ENCODE measurements at regions not wholly inside any gene's neighbourhood (a gene's known extent, or its start where the extent isn't known, plus 50 kb on each side); places are given as distances from the start of the nearest gene placed in this dataset.

- H2BK15ac ChIP-seq (ENCODE audit: low read depth, low read length), result no peak overlapping the region
- no peak overlapping the region for H2BK120ac ChIP-seq (ENCODE audit: low read depth, low read length, poor library complexity, severe bottlenecking)
- no peak overlapping the region for H3K14ac ChIP-seq (ENCODE audit: insufficient read depth, low read length)
- DNase-seq, result no peak
- Mint-ChIP-seq H3K27me3 (ENCODE audit: low read depth) (no peaks in the 10 kb centered on the region; the same call in 1 of the 2 replicates), H3K27ac (no peak overlapping the region), H3K36me3 (ENCODE audit: insufficient read depth in 1 of 3, low read depth in 3 of 3) (peaks cover 0 to 6% (median 4%) of the 10 kb centered on the region in 3 experiments; a peak in 5 of 7 replicates), H3K9me3 (peaks cover 8 to 14% of the 10 kb centered on the region in 2 experiments; a peak in 4 of 5 replicates), H3K4me3 (no peak overlapping the region), H3K4me1 (peaks cover 4 to 13% of the 10 kb centered on the region in 2 experiments)
- H3K9ac ChIP-seq (ENCODE audit: extremely low read depth, insufficient read length, low read length), result no peak overlapping the region
- no peak overlapping the region for H3K4me2 ChIP-seq (ENCODE audit: insufficient read depth, insufficient read length, low read length)
- H4K20me1 ChIP-seq (ENCODE audit: control insufficient read depth, insufficient read depth, insufficient read length), result no peaks in the 10 kb centered on the region
- no peak overlapping the region for H2BK12ac ChIP-seq (ENCODE audit: insufficient read length, low read depth, low read length)
- no peak overlapping the region for H2BK20ac ChIP-seq (ENCODE audit: low read depth, low read length, poor library complexity, severe bottlenecking)
- no peak overlapping the region for H4K8ac ChIP-seq (replicated peaks; ENCODE audit: insufficient read length, low read depth, low read length)
- no peaks in the 10 kb centered on the region for H3K9me3 ChIP-seq (ENCODE audit: control insufficient read depth, low read depth, low read length)
- TF ChIP-seq, protein P1, sequence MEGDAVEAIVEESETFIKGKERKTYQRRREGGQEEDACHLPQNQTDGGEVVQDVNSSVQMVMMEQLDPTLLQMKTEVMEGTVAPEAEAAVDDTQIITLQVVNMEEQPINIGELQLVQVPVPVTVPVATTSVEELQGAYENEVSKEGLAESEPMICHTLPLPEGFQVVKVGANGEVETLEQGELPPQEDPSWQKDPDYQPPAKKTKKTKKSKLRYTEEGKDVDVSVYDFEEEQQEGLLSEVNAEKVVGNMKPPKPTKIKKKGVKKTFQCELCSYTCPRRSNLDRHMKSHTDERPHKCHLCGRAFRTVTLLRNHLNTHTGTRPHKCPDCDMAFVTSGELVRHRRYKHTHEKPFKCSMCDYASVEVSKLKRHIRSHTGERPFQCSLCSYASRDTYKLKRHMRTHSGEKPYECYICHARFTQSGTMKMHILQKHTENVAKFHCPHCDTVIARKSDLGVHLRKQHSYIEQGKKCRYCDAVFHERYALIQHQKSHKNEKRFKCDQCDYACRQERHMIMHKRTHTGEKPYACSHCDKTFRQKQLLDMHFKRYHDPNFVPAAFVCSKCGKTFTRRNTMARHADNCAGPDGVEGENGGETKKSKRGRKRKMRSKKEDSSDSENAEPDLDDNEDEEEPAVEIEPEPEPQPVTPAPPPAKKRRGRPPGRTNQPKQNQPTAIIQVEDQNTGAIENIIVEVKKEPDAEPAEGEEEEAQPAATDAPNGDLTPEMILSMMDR (conservative IDR thresholded peaks at IDR 0.05), result no peak
- H4K5ac ChIP-seq (ENCODE audit: insufficient read length, low read depth, low read length), result no peak overlapping the region
- H3K79me1 ChIP-seq (ENCODE audit: insufficient read depth, low read depth, low read length, poor library complexity, severe bottlenecking), result no peaks in the 10 kb centered on the region
- no peak overlapping the region for H2BK5ac ChIP-seq (ENCODE audit: insufficient read length, low read length)
- no peaks in the 10 kb centered on the region for H3K23me2 ChIP-seq (ENCODE audit: insufficient read length, low read depth, low read length, poor library complexity, severe bottlenecking)
- no peak overlapping the region for H3K27ac ChIP-seq (ENCODE audit: insufficient read length, low read depth, low read length)
- no CpG with 5 or more reads among the region's 3 CpGs for WGBS (ENCODE audit: extremely low coverage, insufficient read length, low lambda C conversion rate)
- no peak overlapping the region for H3K4ac ChIP-seq (ENCODE audit: low read depth, low read length)
- H3T11ph ChIP-seq (ENCODE audit: low read length), result no peak overlapping the region
- no peaks in the 10 kb centered on the region for H3K4me1 ChIP-seq (ENCODE audit: insufficient read depth, low read length)
- no peaks in the 10 kb centered on the region for H3K79me2 ChIP-seq (ENCODE audit: insufficient read depth, low read length)
- H3K18ac ChIP-seq (ENCODE audit: insufficient read length, low read depth, low read length), result no peak overlapping the region
- H3K23ac ChIP-seq (ENCODE audit: insufficient read length, low read depth, low read length), result no peak overlapping the region
- H4K91ac ChIP-seq (ENCODE audit: insufficient read length, low read depth, low read length), result no peak overlapping the region
- H3K56ac ChIP-seq (ENCODE audit: insufficient read length, low read depth, low read length), result no peak overlapping the region
- H2AK5ac ChIP-seq (ENCODE audit: insufficient read length, low read length), result no peak overlapping the region
- no peaks in the 10 kb centered on the region; the same call in 1 of the 2 replicates for H3K27me3 ChIP-seq (ENCODE audit: insufficient read depth, low read length)
- no peak overlapping the region for H2AFZ ChIP-seq (ENCODE audit: low read length)
Observed at GRCh38 chr4:153109296-153109849, 94.9 kb upstream of the TRIM2 start.

Measured in H9 (cell line).